Tibial nerve (tissue), 4 donors: ENCODE measurements at regions not wholly inside any gene's neighbourhood (a gene's known extent, or its start where the extent isn't known, plus 50 kb on each side); places are given as distances from the start of the nearest gene placed in this dataset.

Experiments
- EP300 ChIP-seq, 2 donors: sonication (generic); formaldehyde crosslinking; IDR thresholded peaks; one replicate each; pipeline ENCODE4 v1.6.1; 2017; ENCODE audit warnings: antibody characterized with exemption in 2 of 2, mild to moderate bottlenecking in 1 of 2
- POLR2A ChIP-seq, 2 donors: fragments of 450-650 bp; IDR thresholded peaks; one replicate each; pipeline ENCODE4 v1.6.1; 2017; ENCODE audit warnings: antibody characterized with exemption in 2 of 2, mild to moderate bottlenecking in 2 of 2, moderate library complexity in 2 of 2
- TF ChIP-seq, protein P1 (sequence below), 5 experiments: fragments of 200-600 bp in 3 of 5; fragments of 450-650 bp in 2 of 5; sonication (generic) in 3 of 5; IDR thresholded peaks; one replicate each; pipeline ENCODE4 v1.5.1; 2016 to 2019; ENCODE audit warnings: antibody characterized with exemption in 5 of 5, mild to moderate bottlenecking in 3 of 5, moderate library complexity in 2 of 5

DNA sequence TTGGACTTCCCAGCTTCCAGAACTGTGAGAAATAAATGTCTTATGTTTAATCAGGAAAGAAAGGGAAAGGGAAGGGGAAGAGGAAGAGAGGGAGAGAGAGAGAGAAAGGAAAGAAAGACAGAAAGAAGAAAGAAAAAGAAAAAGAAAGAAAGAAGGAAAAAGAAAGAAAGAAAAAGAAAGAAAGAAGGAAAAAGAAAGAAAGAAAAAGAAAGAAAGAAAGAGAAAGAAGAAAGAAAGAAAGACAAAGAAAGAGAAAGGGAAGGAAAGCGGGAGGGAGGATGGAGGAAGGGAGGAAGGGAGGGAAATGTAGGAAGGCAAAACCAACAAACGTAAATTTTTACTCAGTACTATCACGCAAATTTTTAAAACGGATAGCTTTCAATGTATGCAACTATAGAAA lies 2281.8 kb downstream of the LRRC4C start:
- TF ChIP-seq, protein P1, sequence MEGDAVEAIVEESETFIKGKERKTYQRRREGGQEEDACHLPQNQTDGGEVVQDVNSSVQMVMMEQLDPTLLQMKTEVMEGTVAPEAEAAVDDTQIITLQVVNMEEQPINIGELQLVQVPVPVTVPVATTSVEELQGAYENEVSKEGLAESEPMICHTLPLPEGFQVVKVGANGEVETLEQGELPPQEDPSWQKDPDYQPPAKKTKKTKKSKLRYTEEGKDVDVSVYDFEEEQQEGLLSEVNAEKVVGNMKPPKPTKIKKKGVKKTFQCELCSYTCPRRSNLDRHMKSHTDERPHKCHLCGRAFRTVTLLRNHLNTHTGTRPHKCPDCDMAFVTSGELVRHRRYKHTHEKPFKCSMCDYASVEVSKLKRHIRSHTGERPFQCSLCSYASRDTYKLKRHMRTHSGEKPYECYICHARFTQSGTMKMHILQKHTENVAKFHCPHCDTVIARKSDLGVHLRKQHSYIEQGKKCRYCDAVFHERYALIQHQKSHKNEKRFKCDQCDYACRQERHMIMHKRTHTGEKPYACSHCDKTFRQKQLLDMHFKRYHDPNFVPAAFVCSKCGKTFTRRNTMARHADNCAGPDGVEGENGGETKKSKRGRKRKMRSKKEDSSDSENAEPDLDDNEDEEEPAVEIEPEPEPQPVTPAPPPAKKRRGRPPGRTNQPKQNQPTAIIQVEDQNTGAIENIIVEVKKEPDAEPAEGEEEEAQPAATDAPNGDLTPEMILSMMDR (IDR thresholded peaks at IDR 0.05) = no peak
- no peak for TF ChIP-seq EP300 (IDR thresholded peaks at IDR 0.05)
- TF ChIP-seq POLR2A (IDR thresholded peaks at IDR 0.05) = no peak
